OCI-LY7 (cell line): ENCODE measurements at regions not wholly inside any gene's neighbourhood (a gene's known extent, or its start where the extent isn't known, plus 50 kb on each side); places are given as distances from the start of the nearest gene placed in this dataset.

Experiments
- BruUV-seq: library from RNA; stranded (reverse); fragments of 400-500 nt; replicated peaks from 2 replicates; lab custom pipeline; 2021; lab: Mats Ljungman, UMichigan
- CTCF ChIA-PET: fragments of 300-600 bp; sonication (Branson Sonifier 250); formaldehyde crosslinking; loops from one replicate; lab custom pipeline; 2022; ENCODE audit warnings: antibody characterized with exemption; ENCODE audit not compliant: unreplicated experiment; lab: Charles Lee
- POLR2A ChIA-PET: fragments of 300-600 bp; sonication (Branson Sonifier 250); formaldehyde crosslinking; loops from one replicate; lab custom pipeline; 2022; ENCODE audit warnings: antibody characterized with exemption; lab: Charles Lee
- DNase-seq: peaks from one replicate; pipeline ENCODE4 v3.0.0-alpha.2; 2015; ENCODE audit warnings: low spot score
- H2AFZ ChIP-seq: fragments of 200-600 bp; sonication (generic), shearing (Covaris generic); 2 replicates; pipeline ENCODE4 v1.6.1; 2014; ENCODE audit warnings: mild to moderate bottlenecking, antibody characterized with exemption, low read length, moderate library complexity
- H3K27ac ChIP-seq: fragments of 200-600 bp; sonication (generic); 2 replicates; pipeline ENCODE4 v1.5.1; 2014; ENCODE audit warnings: mixed run types, low read depth, mild to moderate bottlenecking, moderate library complexity, low read length, inconsistent platforms; ENCODE audit not compliant: poor library complexity, severe bottlenecking
- H3K36me3 ChIP-seq: fragments of 200-600 bp; sonication (generic); 2 replicates; pipeline ENCODE4 v1.6.1; 2014; ENCODE audit warnings: mild to moderate bottlenecking, antibody characterized with exemption, low read length, moderate library complexity, mixed read lengths; ENCODE audit not compliant: insufficient read depth
- H3K4me1 ChIP-seq: fragments of 200-600 bp; sonication (generic); 2 replicates; pipeline ENCODE4 v1.5.1; 2014; ENCODE audit warnings: mild to moderate bottlenecking, low read length; ENCODE audit not compliant: insufficient read depth, poor library complexity, severe bottlenecking
- H3K4me2 ChIP-seq: fragments of 200-600 bp; sonication (generic); 2 replicates; pipeline ENCODE4 v1.6.1; 2014; ENCODE audit warnings: mild to moderate bottlenecking, low read length
- H3K4me3 ChIP-seq: fragments of 200-600 bp; sonication (generic); 2 replicates; pipeline ENCODE4 v1.5.1; 2014; ENCODE audit warnings: mild to moderate bottlenecking, low read depth, low read length; ENCODE audit not compliant: poor library complexity, severe bottlenecking
- H3K79me2 ChIP-seq: fragments of 200-600 bp; sonication (generic); 2 replicates; pipeline ENCODE4 v1.6.1; 2016; ENCODE audit warnings: low read depth, mild to moderate bottlenecking, low read length, moderate library complexity, mixed read lengths; ENCODE audit not compliant: insufficient read depth
- H3K9me2 ChIP-seq: fragments of 200-600 bp; sonication (generic); 2 replicates; pipeline ENCODE4 v1.6.1; 2016; ENCODE audit warnings: mild to moderate bottlenecking, low read length, mixed read lengths; ENCODE audit not compliant: insufficient read depth
- H3K9me3 ChIP-seq: fragments of 200-600 bp; sonication (generic); 2 replicates; pipeline ENCODE4 v1.6.1; 2014; ENCODE audit warnings: mild to moderate bottlenecking, mixed run types, low read length, mixed read lengths
- H4K20me1 ChIP-seq: fragments of 200-600 bp; sonication (generic); 2 replicates; pipeline ENCODE4 v1.6.1; 2014; ENCODE audit warnings: mild to moderate bottlenecking, antibody characterized with exemption, low read length, moderate library complexity, mixed read lengths; ENCODE audit not compliant: insufficient read depth
- CTCF ChIP-seq: fragments of 200-600 bp; sonication (generic); conservative IDR thresholded peaks from 2 replicates; pipeline ENCODE4 v1.5.1; 2014; ENCODE audit warnings: mild to moderate bottlenecking, antibody characterized with exemption, low read length, moderate library complexity, mixed read lengths
- EZH2phosphoT487 ChIP-seq: fragments of 200-600 bp; sonication (generic); IDR thresholded peaks from 2 replicates; pipeline ENCODE4 v1.6.1; 2018; ENCODE audit warnings: low read depth, borderline replicate concordance, mild to moderate bottlenecking, mixed run types, antibody characterized with exemption, low read length, moderate library complexity, mixed read lengths
- intact Hi-C: fragments of 100-400 bp; cut with micrococcal nuclease; formaldehyde crosslinking; loops from one replicate; pipeline ENCODE4 v1.10.0; 2022; ENCODE audit not compliant: unreplicated experiment

- no peak for DNase-seq
- CTCF ChIA-PET = no interaction called here
- H3K9me2 ChIP-seq = no peaks in the 10 kb centered on the region
- H3K27ac ChIP-seq = no peak overlapping the region
- H3K4me2 ChIP-seq = no peak overlapping the region
- H3K9me3 ChIP-seq = no peaks in the 10 kb centered on the region
- no peaks in the 10 kb centered on the region for H4K20me1 ChIP-seq
- H3K4me1 ChIP-seq = no peaks in the 10 kb centered on the region
- H3K36me3 ChIP-seq = no peaks in the 10 kb centered on the region
- intact Hi-C loops = no loop called here
- H3K4me3 ChIP-seq = no peak overlapping the region
- H2AFZ ChIP-seq = no peak overlapping the region
- H3K79me2 ChIP-seq = no peaks in the 10 kb centered on the region
- POLR2A ChIA-PET = no interaction called here
- TF ChIP-seq CTCF (no peak), EZH2phosphoT487 (no peak)
- no TSS peak for BruUV-seq
Measured at GRCh38 chr18:71168557-71169145, 879.8 kb downstream of the SOCS6 start.

GRCh38 chr18:71136487-71136886 is 847.6 kb downstream of the SOCS6 start:
- Histone ChIP-seq H3K27ac (no peak overlapping the region), H3K36me3 (no peaks in the 10 kb centered on the region), H3K9me2 (no peaks in the 10 kb centered on the region), H3K4me3 (no peak overlapping the region), H3K4me2 (no peak overlapping the region), H3K79me2 (no peaks in the 10 kb centered on the region), H3K9me3 (no peaks in the 10 kb centered on the region), H3K4me1 (no peaks in the 10 kb centered on the region), H4K20me1 (no peaks in the 10 kb centered on the region), H2AFZ (no peak overlapping the region)
- CTCF ChIA-PET = no interaction called here
- TF ChIP-seq CTCF (no peak), EZH2phosphoT487 (no peak)
- no TSS peak for BruUV-seq
- intact Hi-C loops = no loop called here
- POLR2A ChIA-PET = no interaction called here
- DNase-seq = no peak

GRCh38 chr18:71134122-71134521 is 845.3 kb downstream of the SOCS6 start:
- no peaks in the 10 kb centered on the region for H3K79me2 ChIP-seq
- DNase-seq = no peak
- no TSS peak for BruUV-seq
- intact Hi-C loops = no loop called here
- no peak overlapping the region for H2AFZ ChIP-seq
- TF ChIP-seq EZH2phosphoT487 (no peak), CTCF (no peak)
- H3K4me3 ChIP-seq = no peak overlapping the region
- no peak overlapping the region for H3K4me2 ChIP-seq
- H3K36me3 ChIP-seq = no peaks in the 10 kb centered on the region
- POLR2A ChIA-PET = no interaction called here
- no peak overlapping the region for H3K27ac ChIP-seq
- no peaks in the 10 kb centered on the region for H3K4me1 ChIP-seq
- no peaks in the 10 kb centered on the region for H4K20me1 ChIP-seq
- CTCF ChIA-PET = no interaction called here
- H3K9me2 ChIP-seq = no peaks in the 10 kb centered on the region
- H3K9me3 ChIP-seq = no peaks in the 10 kb centered on the region
